PFSK-1 (cell line): ENCODE measurements at regions not wholly inside any gene's neighbourhood (a gene's known extent, or its start where the extent isn't known, plus 50 kb on each side); places are given as distances from the start of the nearest gene placed in this dataset.

Source experiments
- FOXP2 ChIP-seq: optimal IDR thresholded peaks from 2 replicates; pipeline ENCODE3; 2011; ENCODE audit warnings: borderline replicate concordance, control low read depth, inconsistent platforms; ENCODE audit not compliant: insufficient read depth; ENCODE audit errors: extremely low read length, extremely low read depth
- TAF1 ChIP-seq: IDR thresholded peaks from 2 replicates; pipeline ENCODE4 v1.6.1; 2012; ENCODE audit warnings: low read length, control low read depth, borderline replicate concordance; ENCODE audit not compliant: insufficient read depth

GRCh38 chr12:92421701-92422100 lies 276.1 kb upstream of the BTG1 start:
- TF ChIP-seq FOXP2 = no peak
- no peak for TF ChIP-seq TAF1
